NK-92 treated with Interleukin-12 subunit alpha and Interleukin-12 subunit beta, amount 100 ng/mL, for 24 hours (cell line): ENCODE measurements at regions not wholly inside any gene's neighbourhood (a gene's known extent, or its start where the extent isn't known, plus 50 kb on each side); places are given as distances from the start of the nearest gene placed in this dataset.
"Not testable (repeated sequence)": the region's sequence is repeated elsewhere in the genome, so short reads cannot be mapped to it uniquely, and the experiment has no call there.

ENCODE experiments used
- DNase-seq: peaks from one replicate; lab custom pipeline; 2025; lab: John Stamatoyannopoulos, UW

GRCh38 chr16:6728381-6728780 lies 604.3 kb upstream of the RBFOX1 start:
- no peak for DNase-seq

GRCh38 chr16:6726621-6727020 lies 606.0 kb upstream of the RBFOX1 start:
- DNase-seq, result no peak

- no peak for DNase-seq
Measured at GRCh38 chr16:6725634-6726331, 606.9 kb upstream of the RBFOX1 start.

- DNase-seq, result not testable (repeated sequence)
Measured at GRCh38 chr16:6725206-6725605, 607.4 kb upstream of the RBFOX1 start.

GRCh38 chr16:6722786-6723185 lies 609.9 kb upstream of the RBFOX1 start:
- DNase-seq, result no peak

- DNase-seq, result no peak
Measured at GRCh38 chr16:6714510-6714909, 618.1 kb upstream of the RBFOX1 start.

GRCh38 chr16:6709736-6710135 lies 622.9 kb upstream of the RBFOX1 start:
- DNase-seq, result no peak

GRCh38 chr16:6708576-6709215 lies 623.9 kb upstream of the RBFOX1 start:
- DNase-seq, result no peak

GRCh38 chr16:6704306-6704930 lies 628.2 kb upstream of the RBFOX1 start:
- DNase-seq, result no peak

- no peak for DNase-seq
Measured at GRCh38 chr16:6701096-6701495, 631.5 kb upstream of the RBFOX1 start.

GRCh38 chr16:6698548-6698947 lies 634.1 kb upstream of the RBFOX1 start:
- DNase-seq, result no peak

- no peak for DNase-seq
Measured at GRCh38 chr16:6695666-6696065, 637.0 kb upstream of the RBFOX1 start.

- no peak for DNase-seq
Measured at GRCh38 chr16:6694636-6695035, 638.0 kb upstream of the RBFOX1 start.

GRCh38 chr16:6693418-6693817 lies 639.2 kb upstream of the RBFOX1 start:
- not testable (repeated sequence) for DNase-seq

- DNase-seq, result no peak
Measured at GRCh38 chr16:6692874-6693273, 639.8 kb upstream of the RBFOX1 start.

GRCh38 chr16:6690741-6691140 lies 641.9 kb upstream of the RBFOX1 start:
- no peak for DNase-seq

- no peak for DNase-seq
Measured at GRCh38 chr16:6689643-6690042, 643.0 kb upstream of the RBFOX1 start.

- DNase-seq, result no peak
Measured at GRCh38 chr16:6687593-6687992, 645.1 kb upstream of the RBFOX1 start.

GRCh38 chr16:6684076-6684673 lies 648.5 kb upstream of the RBFOX1 start:
- no peak for DNase-seq

- DNase-seq, result no peak
Measured at GRCh38 chr16:6682142-6682811, 650.4 kb upstream of the RBFOX1 start.

GRCh38 chr16:6678586-6678985 lies 654.1 kb upstream of the RBFOX1 start:
- DNase-seq, result no peak

GRCh38 chr16:6674071-6674470 lies 658.6 kb upstream of the RBFOX1 start:
- no peak for DNase-seq
